ENCODE measurements at regions not wholly inside any gene's neighbourhood (a gene's known extent, or its start where the extent isn't known, plus 50 kb on each side); places are given as distances from the start of the nearest gene placed in this dataset.

DNA sequence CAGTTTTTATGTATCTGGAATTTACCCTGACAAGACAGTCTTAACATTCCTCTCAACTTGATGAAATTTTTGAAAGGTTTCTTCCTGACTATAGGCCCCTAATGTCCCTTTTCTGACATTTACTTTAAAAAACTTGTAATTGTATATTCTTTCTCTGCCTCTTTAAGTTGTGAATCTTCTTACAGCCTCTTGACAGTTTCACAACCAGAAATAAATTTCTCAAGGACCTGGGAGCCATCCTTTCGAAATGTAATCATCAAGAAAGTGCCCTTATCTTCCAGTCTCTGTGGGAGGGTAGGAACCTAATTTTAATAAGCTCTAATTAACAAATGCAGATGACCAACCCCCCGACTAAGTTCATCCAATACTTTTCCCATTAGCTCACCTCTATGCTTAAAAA, 403.6 kb upstream of the GJE1 start:
- in situ Hi-C loops (cut with MboI; ENCODE audit: low pct_unique_long_range_greater_than_20kb, low sequenced_read_pairs), result no loop called here
- no peak for DNase-seq

DNA sequence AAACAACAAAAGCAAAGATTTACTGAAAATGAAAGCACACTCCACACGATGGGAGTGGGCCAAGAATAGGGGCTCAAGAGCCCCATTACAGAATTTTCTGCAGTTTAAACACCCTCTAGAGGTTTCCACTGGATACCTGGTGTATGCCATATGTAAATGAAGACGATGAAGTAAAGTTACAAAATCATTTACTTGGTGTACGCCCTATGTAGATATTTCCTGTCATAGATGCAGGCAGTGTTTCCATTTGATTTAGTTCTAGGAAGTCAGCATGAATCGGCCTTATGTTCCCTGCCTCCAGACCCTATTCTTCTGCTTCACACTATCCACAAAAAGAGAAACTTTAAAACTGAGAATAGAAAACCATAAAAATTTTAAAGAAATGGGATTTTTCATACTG, 404.4 kb upstream of the GJE1 start:
- no peak for DNase-seq
- in situ Hi-C loops (cut with MboI; ENCODE audit: low pct_unique_long_range_greater_than_20kb, low sequenced_read_pairs), result no loop called here

DNA sequence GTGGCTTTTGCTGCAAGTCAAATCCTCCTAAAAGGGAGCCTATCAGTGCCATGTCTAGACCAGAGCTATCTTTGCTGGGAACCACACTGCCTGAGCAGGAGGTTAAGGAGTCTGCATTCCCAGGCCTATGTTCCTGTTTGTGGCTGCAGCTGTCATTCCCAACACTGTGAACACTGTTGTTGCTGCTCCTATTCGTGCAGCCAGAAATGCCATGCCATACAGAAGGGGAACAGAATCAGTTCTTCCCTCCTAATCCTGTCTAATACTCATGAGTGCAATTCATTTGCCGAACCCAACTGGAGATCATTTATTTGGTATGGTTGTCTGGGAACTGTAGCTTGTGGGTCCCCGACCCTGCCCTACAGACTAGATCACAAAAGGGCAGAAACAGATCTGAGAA, 406.5 kb upstream of the GJE1 start:
- in situ Hi-C loops (cut with MboI; ENCODE audit: low pct_unique_long_range_greater_than_20kb, low sequenced_read_pairs), result no loop called here
- no peak for DNase-seq

DNA sequence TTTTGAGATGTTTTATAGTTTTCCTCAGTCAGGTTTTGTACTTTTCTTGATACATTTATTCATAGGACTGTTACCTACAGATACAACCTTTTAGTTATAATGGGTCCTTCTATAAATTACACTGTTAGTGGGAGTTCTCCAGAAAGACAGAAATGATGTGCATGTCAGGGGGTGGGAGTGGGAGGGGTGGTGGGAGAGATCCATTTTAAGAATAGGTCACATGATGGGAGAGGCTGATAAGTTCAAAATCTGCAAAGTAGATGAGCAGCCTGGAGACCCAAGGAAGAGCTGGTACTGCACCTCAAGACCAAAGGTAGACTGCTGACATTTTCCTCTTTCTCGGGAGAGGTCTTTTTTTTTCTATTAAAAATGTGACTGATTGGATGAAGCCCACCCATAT, 408.0 kb upstream of the GJE1 start:
- no peak for DNase-seq
- in situ Hi-C loops (cut with MboI; ENCODE audit: low pct_unique_long_range_greater_than_20kb, low sequenced_read_pairs), result no loop called here

DNA sequence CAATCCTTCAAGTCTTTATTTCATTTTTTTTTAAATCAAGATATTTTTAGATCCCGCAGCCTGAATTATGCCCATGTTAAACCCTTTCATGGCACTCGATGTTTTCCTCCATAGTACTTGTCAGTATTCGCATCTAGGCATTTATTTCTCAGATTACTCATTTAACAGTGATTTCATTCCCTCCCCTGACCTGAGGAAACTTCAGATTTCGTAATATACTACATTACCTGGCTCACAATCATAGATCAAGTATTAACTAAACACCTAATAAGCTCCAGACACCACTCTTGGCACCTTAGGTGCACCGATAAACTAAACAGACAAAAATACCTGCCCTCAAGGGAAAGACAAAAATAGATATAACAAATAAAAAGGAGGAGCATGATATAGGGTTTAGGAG, 413.2 kb upstream of the GJE1 start:
- no peak for DNase-seq

DNA sequence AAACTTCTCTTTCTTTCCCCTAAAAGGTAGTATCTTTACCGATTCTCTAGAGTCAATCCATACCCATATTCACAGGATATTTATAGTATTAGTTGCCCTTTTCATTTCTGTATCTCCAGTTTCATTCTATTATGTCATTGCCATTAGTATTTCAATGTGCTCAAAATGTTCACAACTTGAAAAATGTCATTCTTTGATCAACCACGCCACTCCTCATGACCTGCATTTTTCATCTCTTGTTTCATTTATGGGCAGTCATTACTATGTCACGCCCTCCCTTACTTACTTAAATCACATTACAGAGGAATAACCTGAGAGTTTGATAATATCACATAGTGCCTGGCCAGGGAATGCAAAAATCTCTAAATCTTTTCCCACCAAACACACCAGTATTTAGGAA, 427.3 kb upstream of the GJE1 start:
- in situ Hi-C loops (cut with MboI; ENCODE audit: low pct_unique_long_range_greater_than_20kb, low sequenced_read_pairs), result no loop called here
- DNase-seq, result no peak

More for the DNA sequence above, 413.2 kb upstream of the GJE1 start:
- in situ Hi-C loops (cut with MboI; ENCODE audit: low pct_unique_long_range_greater_than_20kb, low sequenced_read_pairs), result no loop called here

DNA sequence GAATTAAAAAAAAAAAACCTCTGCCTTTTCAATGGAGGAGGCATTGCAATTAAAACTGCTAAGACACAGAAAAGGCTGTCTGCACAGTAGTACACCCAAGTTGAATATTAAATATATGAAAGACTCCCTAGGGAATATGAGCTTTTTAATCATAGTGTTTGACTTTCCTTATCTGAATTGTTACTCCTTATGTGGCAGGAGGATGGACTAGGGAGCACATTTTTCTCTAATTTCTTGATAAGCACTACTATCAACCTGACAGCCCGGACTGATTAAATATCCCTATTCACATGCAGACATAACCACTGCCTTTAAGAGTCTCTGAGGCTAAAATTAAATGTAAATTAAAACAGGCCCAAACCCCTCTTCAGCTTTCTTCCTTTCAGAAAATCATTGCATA, 428.6 kb upstream of the GJE1 start:
- in situ Hi-C loops (cut with MboI; ENCODE audit: low pct_unique_long_range_greater_than_20kb, low sequenced_read_pairs), result no loop called here

DNA sequence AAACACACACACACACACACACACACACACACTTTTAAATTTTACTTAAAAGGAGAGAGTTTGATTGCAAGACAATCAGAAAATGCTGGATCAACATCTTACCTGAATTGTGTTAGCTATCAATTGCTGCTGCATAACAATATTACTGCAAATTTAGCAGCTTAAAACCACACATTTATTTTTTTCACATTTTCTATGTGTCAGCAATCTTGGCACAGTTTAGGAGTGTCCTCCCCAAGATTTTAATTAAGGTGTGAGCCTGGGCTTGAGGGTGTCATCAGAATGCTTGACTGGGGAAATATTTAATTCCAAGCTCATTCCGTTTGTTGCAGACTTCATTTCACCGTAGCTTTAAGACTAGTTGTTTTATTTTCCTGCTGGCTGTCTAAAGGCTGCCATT, 431.0 kb upstream of the GJE1 start:
- in situ Hi-C loops (cut with MboI; ENCODE audit: low pct_unique_long_range_greater_than_20kb, low sequenced_read_pairs), result no loop called here
- no peak for DNase-seq

More for the DNA sequence above, 428.6 kb upstream of the GJE1 start:
- DNase-seq, result no peak

DNA sequence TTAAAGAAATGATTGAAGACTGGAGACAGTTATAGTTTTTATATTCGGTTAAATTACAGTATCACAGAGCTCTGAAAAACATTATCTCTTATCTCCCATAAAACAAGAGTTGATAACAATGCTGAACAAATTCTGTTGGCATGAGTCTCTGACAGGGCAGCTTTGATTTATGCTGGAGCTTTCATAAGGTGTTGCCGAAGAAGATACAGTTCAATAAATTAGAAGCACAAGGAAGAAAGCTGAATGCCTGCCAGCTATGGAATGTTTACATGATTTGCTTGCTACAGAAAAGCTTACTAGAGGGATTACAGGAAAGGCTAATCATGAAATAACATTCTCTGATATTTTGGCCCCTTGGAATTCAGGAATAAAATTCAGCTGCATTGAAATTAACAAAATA, 431.9 kb upstream of the GJE1 start:
- DNase-seq, result no peak
- in situ Hi-C loops (cut with MboI; ENCODE audit: low pct_unique_long_range_greater_than_20kb, low sequenced_read_pairs), result no loop called here

DNA sequence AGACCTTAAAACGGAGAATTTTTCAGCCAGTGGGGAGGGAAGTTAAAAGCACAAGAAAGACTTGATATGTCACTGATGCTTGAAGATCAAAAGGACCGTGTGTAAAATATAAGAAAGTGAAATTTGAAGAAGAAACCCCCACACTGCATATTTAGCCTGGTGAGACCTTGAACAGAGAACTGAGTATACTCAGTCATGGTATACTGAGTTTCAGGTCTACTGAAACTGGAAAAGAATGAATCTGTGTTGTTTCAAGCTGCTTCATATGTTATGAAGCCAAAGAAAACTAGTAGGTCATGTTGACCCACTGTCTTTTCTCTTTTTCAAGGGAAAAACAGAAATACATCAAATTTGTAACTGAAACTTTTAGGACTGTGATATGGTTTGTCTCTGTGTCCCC, 443.8 kb upstream of the GJE1 start:
- DNase-seq, result no peak
- in situ Hi-C loops (cut with MboI; ENCODE audit: low pct_unique_long_range_greater_than_20kb, low sequenced_read_pairs), result no loop called here

DNA sequence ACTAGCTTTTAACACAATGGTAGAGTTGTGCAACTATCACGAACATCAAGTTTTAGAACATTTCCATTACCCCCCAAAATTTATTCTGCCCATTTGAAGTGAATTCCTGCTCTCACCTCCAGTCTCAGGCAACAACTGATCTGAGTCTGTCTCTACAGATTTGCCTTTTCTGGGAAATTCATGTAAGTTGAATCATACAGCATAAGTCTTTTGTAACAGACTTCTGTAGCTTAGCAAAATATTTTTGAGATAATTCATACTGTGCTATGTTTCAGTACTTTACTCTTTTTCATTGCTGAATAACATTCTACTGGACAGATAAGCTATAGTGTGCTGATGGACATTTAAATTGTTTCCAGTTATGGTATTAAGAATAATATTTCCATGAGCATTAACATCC, 447.3 kb upstream of the GJE1 start:
- in situ Hi-C loops (cut with MboI; ENCODE audit: low pct_unique_long_range_greater_than_20kb, low sequenced_read_pairs), result no loop called here
- DNase-seq, result no peak

DNA sequence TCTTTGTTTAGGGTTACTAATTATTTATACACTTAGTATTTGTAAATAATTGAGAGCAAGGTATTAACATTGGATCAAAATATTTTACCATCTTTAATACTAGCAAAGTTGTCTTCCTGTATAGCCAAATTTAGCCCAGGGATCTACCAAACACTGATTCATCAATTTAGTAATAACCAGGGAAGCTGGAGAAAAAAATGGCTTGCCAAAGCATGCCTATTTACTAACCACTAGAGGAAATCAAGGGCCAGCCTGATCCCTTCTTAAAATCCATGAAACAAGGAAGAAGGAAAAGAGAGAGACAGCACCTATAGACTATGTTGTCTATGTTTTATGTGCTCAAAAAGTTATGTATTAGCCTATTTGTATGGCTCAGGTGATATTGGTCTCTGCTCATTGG, 450.3 kb upstream of the GJE1 start:
- in situ Hi-C loops (cut with MboI; ENCODE audit: low pct_unique_long_range_greater_than_20kb, low sequenced_read_pairs), result no loop called here
- DNase-seq, result no peak

DNA sequence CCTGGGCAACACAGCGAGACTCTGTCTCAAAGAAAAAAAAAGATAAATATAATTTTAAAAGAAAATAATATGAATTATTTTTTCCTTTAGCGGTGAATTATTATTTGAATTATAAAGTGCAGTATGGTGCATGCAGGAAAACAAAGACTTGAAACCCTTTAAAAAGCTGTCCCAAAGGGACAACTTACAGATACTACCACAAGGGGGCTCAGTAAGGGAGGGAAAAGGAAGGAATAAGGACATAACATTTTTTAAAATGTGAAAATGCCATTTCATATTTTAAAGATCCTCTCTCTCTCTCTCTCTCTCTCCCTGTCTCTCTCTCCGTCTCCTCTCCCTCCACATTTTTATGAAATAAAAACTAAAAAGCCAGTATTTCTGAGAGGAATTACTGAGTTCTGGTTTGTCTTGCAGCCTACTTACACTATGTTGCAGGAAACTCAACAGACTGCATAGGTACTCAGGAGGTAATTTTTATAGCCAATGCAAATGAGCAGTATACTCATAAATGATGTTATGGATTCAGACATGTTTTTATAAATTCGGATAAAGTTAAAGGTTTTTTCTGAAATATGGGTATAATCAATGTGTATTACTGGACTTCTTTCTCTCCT, 455.0 kb upstream of the GJE1 start:
- DNase-seq, result peak; percentile 51
- in situ Hi-C loops (cut with MboI; ENCODE audit: low pct_unique_long_range_greater_than_20kb, low sequenced_read_pairs), result no loop called here

DNA sequence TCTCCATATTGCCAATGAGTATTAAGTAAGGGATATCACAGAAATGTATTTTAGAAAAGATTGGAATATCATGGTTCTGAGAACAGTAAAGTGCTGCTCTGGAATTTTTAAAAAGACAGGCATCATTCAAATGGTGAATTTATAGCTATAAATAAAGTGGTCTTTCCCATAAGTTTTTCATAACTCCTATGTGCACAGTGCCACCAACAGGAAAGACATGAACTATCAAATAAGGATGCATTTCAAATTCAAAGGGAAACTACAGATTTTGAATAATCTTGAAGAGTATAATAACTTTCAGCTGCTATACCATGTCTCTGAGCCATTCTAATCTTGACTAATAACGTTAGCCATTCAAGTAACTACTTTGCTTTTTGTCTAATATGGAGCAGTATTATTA, 456.8 kb upstream of the GJE1 start:
- DNase-seq, result no peak
- in situ Hi-C loops (cut with MboI; ENCODE audit: low pct_unique_long_range_greater_than_20kb, low sequenced_read_pairs), result no loop called here

DNA sequence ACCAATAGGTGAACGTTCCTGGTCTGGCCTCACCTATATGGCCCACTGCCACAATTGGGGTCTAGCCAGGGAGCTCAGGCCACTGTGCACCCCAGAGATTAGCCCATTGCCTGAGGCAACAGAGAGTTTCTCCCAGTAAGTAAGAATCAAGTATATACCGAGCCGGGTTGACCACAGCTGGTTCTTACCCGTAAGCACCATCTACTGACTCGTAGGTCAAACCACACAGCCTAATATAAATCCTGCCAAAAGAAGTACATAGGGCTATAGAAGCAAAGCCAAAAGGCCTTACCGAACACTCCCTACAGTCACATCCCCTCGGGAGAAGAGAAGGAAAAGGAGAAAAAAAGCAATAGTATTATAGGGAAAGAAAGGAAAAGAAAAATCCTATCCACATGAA, 463.6 kb upstream of the GJE1 start:
- in situ Hi-C loops (cut with MboI; ENCODE audit: low pct_unique_long_range_greater_than_20kb, low sequenced_read_pairs), result no loop called here
- no peak for DNase-seq

DNA sequence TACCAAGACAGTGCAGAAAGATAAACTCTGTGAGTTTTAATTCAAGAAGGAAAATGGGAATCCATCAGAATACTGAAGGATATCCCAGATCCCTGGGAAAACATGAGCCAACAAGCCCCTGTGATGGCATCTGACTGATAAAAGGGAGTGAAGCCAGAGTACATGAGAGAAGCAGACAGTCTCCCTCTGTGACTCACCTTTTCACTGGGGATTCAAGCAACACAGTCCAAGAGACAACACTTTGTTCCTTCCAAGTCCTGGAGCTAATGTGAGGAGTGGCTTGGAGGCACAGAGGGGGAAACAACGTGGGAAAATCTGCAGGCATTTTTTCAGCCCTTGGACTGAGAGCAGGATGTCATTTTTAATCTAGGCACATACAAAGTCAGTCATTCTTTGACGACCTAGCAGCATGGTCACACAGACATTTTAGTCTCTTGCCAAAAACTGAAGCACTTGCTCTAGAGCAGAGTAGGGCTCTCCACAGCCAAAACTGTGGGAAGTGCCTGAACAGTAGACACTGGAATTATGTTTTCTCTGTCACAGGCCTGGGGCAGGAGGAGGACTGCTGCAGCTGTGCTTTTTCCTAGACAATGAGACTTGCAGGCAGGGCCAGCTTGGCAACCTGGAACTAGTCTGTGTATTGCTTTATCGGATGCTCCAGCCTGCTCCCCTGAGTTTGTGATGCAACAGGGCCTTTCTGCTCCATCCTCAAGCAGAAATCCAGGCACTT, 465.0 kb upstream of the GJE1 start:
- in situ Hi-C loops (cut with MboI; ENCODE audit: low pct_unique_long_range_greater_than_20kb, low sequenced_read_pairs), result no loop called here
- no peak for DNase-seq

DNA sequence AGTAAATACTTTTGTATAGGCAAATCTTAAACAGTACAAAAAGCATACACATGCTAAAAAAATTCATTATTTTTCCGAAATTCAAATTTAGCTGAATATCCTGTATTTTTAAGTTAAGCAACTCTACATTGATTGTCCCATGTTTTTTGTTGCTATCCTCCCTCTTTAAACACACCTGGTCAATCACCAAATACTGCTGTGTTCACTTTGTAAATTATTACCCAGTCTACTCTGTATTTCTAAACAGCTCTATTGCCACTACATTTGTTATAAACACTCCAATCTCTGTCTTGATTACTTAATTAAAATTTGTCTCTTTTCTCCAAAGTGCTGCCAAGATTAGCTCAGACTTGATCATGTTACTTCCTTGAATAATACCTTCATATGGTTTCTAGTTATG, 466.5 kb upstream of the GJE1 start:
- in situ Hi-C loops (cut with MboI; ENCODE audit: low pct_unique_long_range_greater_than_20kb, low sequenced_read_pairs), result no loop called here
- no peak for DNase-seq

DNA sequence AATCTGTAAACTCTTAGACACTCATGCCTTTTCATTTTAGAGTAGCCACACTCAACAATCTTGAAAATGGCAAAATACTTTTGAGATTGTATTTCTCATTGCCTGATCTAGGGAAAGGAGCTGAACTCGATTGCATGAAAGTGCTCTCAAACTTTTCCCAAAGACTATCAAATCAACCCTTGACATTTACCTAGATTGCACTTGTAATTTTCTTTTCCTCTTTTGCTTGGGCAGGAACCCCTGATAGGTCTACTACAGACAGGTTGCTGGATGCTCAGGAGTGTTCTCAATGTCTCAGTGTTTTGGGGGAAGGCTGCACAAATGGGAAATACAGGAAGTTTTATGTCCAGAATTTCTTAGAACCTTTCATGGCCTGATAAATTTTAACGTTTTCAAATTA, 468.0 kb upstream of the GJE1 start:
- DNase-seq, result no peak
- in situ Hi-C loops (cut with MboI; ENCODE audit: low pct_unique_long_range_greater_than_20kb, low sequenced_read_pairs), result no loop called here

DNA sequence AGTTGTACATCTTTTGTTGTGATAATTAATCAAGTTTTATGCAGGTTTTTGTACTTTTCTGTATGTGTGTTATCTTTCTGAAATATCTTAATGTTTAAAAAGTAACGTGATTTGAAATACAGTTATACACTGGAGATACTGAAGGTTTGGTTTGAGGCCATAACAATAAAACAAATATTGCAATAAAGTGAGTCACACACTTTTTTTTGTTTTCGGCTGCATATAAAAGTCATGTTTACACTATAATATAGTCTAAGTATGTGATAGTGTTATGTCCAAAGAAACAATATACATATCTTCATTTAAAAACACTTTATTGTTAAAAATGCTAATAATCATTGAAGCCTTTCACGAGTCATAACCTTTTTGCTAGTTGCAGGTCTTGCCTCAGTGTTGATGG, 473.1 kb upstream of the GJE1 start:
- in situ Hi-C loops (cut with MboI; ENCODE audit: low pct_unique_long_range_greater_than_20kb, low sequenced_read_pairs), result no loop called here
- no peak for DNase-seq

DNA sequence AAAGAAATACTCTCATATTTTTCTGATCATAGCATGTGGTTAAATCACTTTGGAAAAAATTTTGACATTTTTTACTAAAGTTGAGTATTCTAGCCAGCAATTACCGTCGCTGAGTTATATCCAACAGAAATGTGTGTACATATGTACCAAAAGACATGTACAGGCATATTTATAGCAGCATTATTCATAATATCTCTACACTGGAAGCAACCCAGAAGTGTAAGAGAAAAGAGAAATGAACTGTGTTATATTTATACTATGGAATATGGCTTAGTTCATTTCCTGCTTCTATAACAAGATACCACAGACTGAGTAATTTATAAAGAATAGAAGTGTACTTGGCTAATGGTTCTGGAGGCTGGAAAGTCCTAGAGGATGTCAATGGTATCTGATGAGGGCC, 474.0 kb upstream of the GJE1 start:
- DNase-seq, result no peak
- in situ Hi-C loops (cut with MboI; ENCODE audit: low pct_unique_long_range_greater_than_20kb, low sequenced_read_pairs), result no loop called here

DNA sequence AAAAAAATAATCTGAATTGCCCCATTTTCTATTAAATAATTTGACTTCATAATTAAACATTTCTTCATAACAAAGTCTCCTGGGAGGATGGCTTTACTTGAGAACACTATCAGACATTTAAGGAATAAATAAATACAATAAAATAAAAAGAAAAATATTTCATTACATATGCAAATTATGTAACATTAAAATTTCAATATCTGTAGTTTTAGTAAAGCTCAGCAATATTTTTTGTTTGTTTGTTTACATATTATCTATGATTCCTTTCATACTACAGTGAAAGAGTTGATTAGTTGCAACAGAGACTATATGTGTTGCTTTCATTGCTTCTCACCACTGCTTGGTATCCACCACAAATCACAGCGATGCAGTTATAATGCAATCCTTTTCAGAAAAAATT, 474.9 kb upstream of the GJE1 start:
- no peak for DNase-seq
- in situ Hi-C loops (cut with MboI; ENCODE audit: low pct_unique_long_range_greater_than_20kb, low sequenced_read_pairs), result no loop called here
